Mucosa of rectum (tissue), 2 donors: ENCODE measurements at regions not wholly inside any gene's neighbourhood (a gene's known extent, or its start where the extent isn't known, plus 50 kb on each side); places are given as distances from the start of the nearest gene placed in this dataset.

ENCODE experiments used
- H3K27ac ChIP-seq, 2 donors: one replicate each; pipeline ENCODE4 v1.7.0; 2013; ENCODE audit warnings: inconsistent platforms in 2 of 2, low read depth in 2 of 2, low read length in 2 of 2
- H3K27me3 ChIP-seq, 2 donors: one replicate each; pipeline ENCODE4 v1.7.0; 2013; ENCODE audit warnings: low read length in 2 of 2; ENCODE audit not compliant: control insufficient read depth in 2 of 2, insufficient read depth in 2 of 2
- H3K36me3 ChIP-seq, 2 donors: one replicate each; pipeline ENCODE4 v1.7.0; 2013; ENCODE audit warnings: low read length in 2 of 2; ENCODE audit not compliant: control insufficient read depth in 2 of 2, insufficient read depth in 2 of 2
- H3K4me1 ChIP-seq, 2 donors: one replicate each; pipeline ENCODE4 v1.7.0; 2013; ENCODE audit warnings: low read length in 2 of 2, mild to moderate bottlenecking in 1 of 2; ENCODE audit not compliant: control insufficient read depth in 2 of 2, insufficient read depth in 2 of 2
- H3K4me3 ChIP-seq, 2 donors: one replicate each; pipeline ENCODE4 v1.7.0; 2013; ENCODE audit warnings: low read length in 2 of 2
- H3K9ac ChIP-seq, 2 donors: one replicate each; pipeline ENCODE4 v1.7.0; 2013; ENCODE audit warnings: low read length in 2 of 2, low read depth in 1 of 2, mild to moderate bottlenecking in 1 of 2
- H3K9me3 ChIP-seq, 2 donors: one replicate each; pipeline ENCODE4 v1.7.0; 2013; ENCODE audit warnings: low read length in 2 of 2; ENCODE audit not compliant: control insufficient read depth in 2 of 2
- donor health status: healthy.
- donor health status: Normal muscosa, but diverticular disease.

GRCh38 chr11:134823970-134824369, 411.9 kb upstream of the B3GAT1 start:
- H3K36me3 ChIP-seq, result no peaks in the 10 kb centered on the region
- H3K4me3 ChIP-seq, result no peak overlapping the region
- H3K9me3 ChIP-seq, result no peaks in the 10 kb centered on the region
- H3K9ac ChIP-seq, result no peak overlapping the region
- H3K27ac ChIP-seq, result no peak overlapping the region
- no peaks in the 10 kb centered on the region for H3K4me1 ChIP-seq
- H3K27me3 ChIP-seq, result peaks cover 0 to 4% of the 10 kb centered on the region in 2 donors

DNA sequence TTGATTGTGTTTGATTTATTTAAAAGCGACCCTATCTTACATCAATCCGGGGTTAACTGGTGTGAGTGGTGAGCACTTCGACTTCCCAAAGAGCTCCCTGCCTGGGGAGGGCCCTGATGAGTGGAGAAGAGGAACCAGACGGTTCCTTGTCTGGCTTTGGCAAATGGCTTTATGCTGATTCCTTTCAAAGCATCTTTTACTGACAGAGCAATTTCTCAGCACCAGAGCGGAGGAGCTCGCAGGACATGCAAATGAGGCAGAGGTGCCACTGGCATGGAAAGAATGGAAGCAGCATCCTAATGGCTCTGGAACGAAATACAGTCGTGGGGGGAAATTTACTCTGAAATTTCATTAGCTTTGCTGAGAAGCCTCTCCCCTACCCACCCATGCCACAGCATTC, 410.9 kb upstream of the B3GAT1 start:
- no peaks in the 10 kb centered on the region for H3K36me3 ChIP-seq
- peaks cover 4% of the 10 kb centered on the region in 2 donors for H3K27me3 ChIP-seq
- H3K4me1 ChIP-seq, result no peaks in the 10 kb centered on the region
- H3K4me3 ChIP-seq, result no peak overlapping the region
- H3K9ac ChIP-seq, result no peak overlapping the region
- no peak overlapping the region for H3K27ac ChIP-seq
- H3K9me3 ChIP-seq, result no peaks in the 10 kb centered on the region

- H3K4me1 ChIP-seq, result no peaks in the 10 kb centered on the region
- H3K27me3 ChIP-seq, result peaks cover 4% of the 10 kb centered on the region in 2 donors
- no peak overlapping the region for H3K9ac ChIP-seq
These were observed 409.4 kb upstream of the B3GAT1 start for GRCh38 chr11:134821422-134821821.

GRCh38 chr11:134819041-134819440, 407.0 kb upstream of the B3GAT1 start:
- H3K36me3 ChIP-seq, result no peaks in the 10 kb centered on the region
- no peak overlapping the region for H3K27ac ChIP-seq
- H3K4me3 ChIP-seq, result no peak overlapping the region
- H3K9ac ChIP-seq, result no peak overlapping the region
- H3K27me3 ChIP-seq, result peaks cover 4% of the 10 kb centered on the region in 2 donors
- H3K9me3 ChIP-seq, result no peaks in the 10 kb centered on the region
- H3K4me1 ChIP-seq, result no peaks in the 10 kb centered on the region

More at GRCh38 chr11:134821422-134821821, 409.4 kb upstream of the B3GAT1 start:
- Histone ChIP-seq H3K27ac (no peak overlapping the region), H3K36me3 (no peaks in the 10 kb centered on the region), H3K9me3 (no peaks in the 10 kb centered on the region), H3K4me3 (no peak overlapping the region)

DNA sequence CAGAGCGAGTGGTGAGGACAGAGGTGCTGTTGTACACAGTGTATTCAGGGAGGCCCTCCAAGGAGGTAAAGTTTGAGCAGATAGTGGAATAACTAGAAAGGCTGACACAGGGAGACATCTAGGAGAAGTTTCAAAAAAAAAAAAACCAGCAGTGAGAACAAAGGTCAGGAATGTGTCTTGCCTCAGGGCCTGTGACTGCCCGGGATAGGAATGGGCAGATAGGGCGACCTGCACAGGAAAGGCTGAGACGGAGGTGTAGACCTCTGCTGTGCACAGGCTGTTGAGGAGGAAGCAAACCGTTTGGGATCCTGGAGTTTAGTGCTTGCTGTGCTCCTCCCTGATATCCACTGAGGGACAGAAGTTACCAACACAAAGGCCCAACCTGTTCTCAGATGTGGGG, 406.5 kb upstream of the B3GAT1 start:
- peaks cover 4% of the 10 kb centered on the region in 2 donors for H3K27me3 ChIP-seq
- H3K4me3 ChIP-seq, result no peak overlapping the region
- no peaks in the 10 kb centered on the region for H3K9me3 ChIP-seq
- no peak overlapping the region for H3K27ac ChIP-seq
- H3K9ac ChIP-seq, result no peak overlapping the region
- no peaks in the 10 kb centered on the region for H3K36me3 ChIP-seq
- no peaks in the 10 kb centered on the region for H3K4me1 ChIP-seq

GRCh38 chr11:134815404-134815803, 403.4 kb upstream of the B3GAT1 start:
- H3K27me3 ChIP-seq, result peaks cover 0 to 4% of the 10 kb centered on the region in 2 donors
- H3K27ac ChIP-seq, result no peak overlapping the region
- H3K9ac ChIP-seq, result no peak overlapping the region
- H3K4me3 ChIP-seq, result no peak overlapping the region
- H3K4me1 ChIP-seq, result no peaks in the 10 kb centered on the region
- no peaks in the 10 kb centered on the region for H3K9me3 ChIP-seq
- no peaks in the 10 kb centered on the region for H3K36me3 ChIP-seq

GRCh38 chr11:134807997-134808396, 396.0 kb upstream of the B3GAT1 start:
- Histone ChIP-seq H3K4me3 (no peak overlapping the region), H3K9me3 (no peaks in the 10 kb centered on the region), H3K27ac (no peak overlapping the region), H3K36me3 (no peaks in the 10 kb centered on the region), H3K4me1 (no peaks in the 10 kb centered on the region), H3K9ac (no peak overlapping the region), H3K27me3 (no peaks in the 10 kb centered on the region)

DNA sequence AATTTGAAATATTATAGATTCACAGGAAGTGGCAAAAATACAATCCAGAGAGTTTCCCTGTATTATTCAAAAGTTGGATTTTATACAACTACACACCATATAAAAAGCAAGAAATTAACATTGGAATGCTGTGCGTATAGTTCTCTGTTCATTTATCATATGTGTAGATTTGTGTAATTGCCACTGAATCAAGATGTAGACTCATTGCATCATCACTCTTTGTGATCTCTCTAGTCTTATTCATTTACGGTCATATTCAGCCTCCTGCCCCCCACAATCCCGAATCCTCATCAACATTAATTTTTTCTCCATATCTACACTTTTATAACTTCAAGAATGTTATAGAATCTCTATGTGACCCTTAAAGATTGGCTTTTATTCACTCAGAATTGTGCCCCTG, 390.6 kb upstream of the B3GAT1 start:
- Histone ChIP-seq H3K27me3 (no peaks in the 10 kb centered on the region), H3K4me3 (no peak overlapping the region), H3K9me3 (no peaks in the 10 kb centered on the region), H3K9ac (no peak overlapping the region), H3K27ac (no peak overlapping the region), H3K36me3 (no peaks in the 10 kb centered on the region), H3K4me1 (no peaks in the 10 kb centered on the region)

GRCh38 chr11:134802116-134802515, 390.1 kb upstream of the B3GAT1 start:
- no peak overlapping the region for H3K4me3 ChIP-seq
- no peak overlapping the region for H3K9ac ChIP-seq
- H3K27ac ChIP-seq, result no peak overlapping the region
- H3K36me3 ChIP-seq, result no peaks in the 10 kb centered on the region
- H3K9me3 ChIP-seq, result no peaks in the 10 kb centered on the region
- no peaks in the 10 kb centered on the region for H3K27me3 ChIP-seq
- no peaks in the 10 kb centered on the region for H3K4me1 ChIP-seq

GRCh38 chr11:134801570-134801969, 389.5 kb upstream of the B3GAT1 start:
- Histone ChIP-seq H3K27ac (no peak overlapping the region), H3K9ac (no peak overlapping the region), H3K9me3 (no peaks in the 10 kb centered on the region), H3K4me3 (no peak overlapping the region), H3K27me3 (no peaks in the 10 kb centered on the region), H3K4me1 (no peaks in the 10 kb centered on the region), H3K36me3 (no peaks in the 10 kb centered on the region)

GRCh38 chr11:134800826-134801225, 388.8 kb upstream of the B3GAT1 start:
- Histone ChIP-seq H3K36me3 (no peaks in the 10 kb centered on the region), H3K27me3 (no peaks in the 10 kb centered on the region)

More at GRCh38 chr11:134800826-134801225, 388.8 kb upstream of the B3GAT1 start:
- no peaks in the 10 kb centered on the region for H3K9me3 ChIP-seq
- no peak overlapping the region for H3K27ac ChIP-seq
- H3K4me3 ChIP-seq, result no peak overlapping the region
- H3K4me1 ChIP-seq, result no peaks in the 10 kb centered on the region
- H3K9ac ChIP-seq, result no peak overlapping the region
